IMR-90 (cell line): ENCODE measurements at regions not wholly inside any gene's neighbourhood (a gene's known extent, or its start where the extent isn't known, plus 50 kb on each side); places are given as distances from the start of the nearest gene placed in this dataset.

ENCODE experiments used
- ATAC-seq: fragments of 200-7000 bp; cut with Tn5 transposase; 2 replicates; pipeline ENCODE4 v1.9.1; 2020; ENCODE audit warnings: low read depth, mild to moderate bottlenecking, moderate library complexity
- BruUV-seq: library from RNA; stranded (reverse); fragments of 400-500 nt; replicated peaks from 2 replicates; lab custom pipeline; 2021; lab: Mats Ljungman, UMichigan
- CTCF ChIA-PET: fragments of 300-600 bp; formaldehyde crosslinking; extraction: SDS; loops from one replicate; lab custom pipeline; 2021; ENCODE audit warnings: antibody characterized with exemption; lab: Yijun Ruan, JAX
- POLR2A ChIA-PET: fragments of 300-600 bp; sonication (Branson Sonifier 250); formaldehyde crosslinking; loops from one replicate; lab custom pipeline; 2022; ENCODE audit warnings: antibody characterized with exemption; ENCODE audit not compliant: unreplicated experiment; lab: Charles Lee
- DNase-seq: peaks from one replicate; pipeline ENCODE4 v3.0.0; 2013
- H2AFZ ChIP-seq: replicated peaks from 2 replicates; pipeline ENCODE3; 2013; ENCODE audit warnings: low read length, mild to moderate bottlenecking; ENCODE audit not compliant: poor library complexity
- H2AK5ac ChIP-seq: 2 replicates; pipeline ENCODE4 v1.6.1; 2013; ENCODE audit warnings: low read depth, low read length, inconsistent platforms
- H2AK9ac ChIP-seq: replicated peaks from 2 replicates; pipeline ENCODE3; 2013; ENCODE audit warnings: mild to moderate bottlenecking, low read depth, low read length, moderate library complexity; ENCODE audit not compliant: poor library complexity
- H2BK120ac ChIP-seq: 2 replicates; pipeline ENCODE4 v1.6.1; 2013; ENCODE audit warnings: low read depth, low read length, inconsistent platforms
- H2BK15ac ChIP-seq: 3 replicates; pipeline ENCODE4 v1.6.1; 2013; ENCODE audit warnings: low read depth, low read length, inconsistent platforms
- H2BK20ac ChIP-seq: 2 replicates; pipeline ENCODE4 v1.6.1; 2013; ENCODE audit warnings: low read depth, mild to moderate bottlenecking, inconsistent platforms, low read length, moderate library complexity
- H2BK5ac ChIP-seq: 2 replicates; pipeline ENCODE4 v1.6.1; 2013; ENCODE audit warnings: mild to moderate bottlenecking, low read depth, low read length, inconsistent platforms; ENCODE audit not compliant: poor library complexity, severe bottlenecking
- H3K14ac ChIP-seq: replicated peaks from 2 replicates; pipeline ENCODE4 v1.6.1; 2013; ENCODE audit warnings: low read depth, low read length, inconsistent platforms
- H3K18ac ChIP-seq: 2 replicates; pipeline ENCODE4 v1.6.1; 2013; ENCODE audit warnings: low read depth, low read length, control low read depth
- H3K23ac ChIP-seq: 2 replicates; pipeline ENCODE4 v1.6.1; 2013; ENCODE audit warnings: low read depth, low read length, inconsistent platforms
- H3K27ac ChIP-seq: 2 replicates; pipeline ENCODE4 v1.5.1; 2013; ENCODE audit warnings: mild to moderate bottlenecking, control low read depth, low read length; ENCODE audit not compliant: insufficient read depth
- H3K27me3 ChIP-seq: 2 replicates; pipeline ENCODE4 v1.6.1; 2013; ENCODE audit warnings: low read length; ENCODE audit not compliant: control insufficient read depth, insufficient read depth
- H3K36me3 ChIP-seq: 2 replicates; pipeline ENCODE4 v1.6.1; 2013; ENCODE audit warnings: low read length, mixed read lengths; ENCODE audit not compliant: control insufficient read depth, insufficient read depth
- H3K4ac ChIP-seq: 2 replicates; pipeline ENCODE4 v1.6.1; 2013; ENCODE audit warnings: low read depth, low read length, inconsistent platforms
- H3K4me1 ChIP-seq: 2 replicates; pipeline ENCODE4 v1.6.1; 2013; ENCODE audit warnings: low read length, mixed read lengths; ENCODE audit not compliant: control insufficient read depth, insufficient read depth
- H3K4me2 ChIP-seq: 2 replicates; pipeline ENCODE4 v1.6.1; 2013; ENCODE audit warnings: low read depth, mild to moderate bottlenecking, control low read depth, low read length, moderate library complexity
- H3K4me3 ChIP-seq: 2 replicates; pipeline ENCODE4 v1.5.1; 2013; ENCODE audit warnings: low read depth, mild to moderate bottlenecking, control low read depth, low read length, moderate library complexity; ENCODE audit not compliant: insufficient read depth
- H3K56ac ChIP-seq: 2 replicates; pipeline ENCODE4 v1.6.1; 2013; ENCODE audit warnings: low read length, inconsistent platforms; ENCODE audit not compliant: insufficient read depth; ENCODE audit errors: extremely low read depth
- H3K79me1 ChIP-seq, 2 experiments: 2 replicates each; pipeline ENCODE4 v1.6.1; 2013; ENCODE audit warnings: low read length in 2 of 2, inconsistent platforms in 1 of 2, low read depth in 1 of 2
- H3K9ac ChIP-seq: 2 replicates; pipeline ENCODE4 v1.6.1; 2013; ENCODE audit warnings: low read depth, low read length, control low read depth
- H3K9me1 ChIP-seq: 2 replicates; pipeline ENCODE4 v1.6.1; 2013; ENCODE audit warnings: low read length, inconsistent platforms; ENCODE audit not compliant: insufficient read depth
- H3K9me3 ChIP-seq: 2 replicates; pipeline ENCODE4 v1.6.1; 2013; ENCODE audit warnings: low read length; ENCODE audit not compliant: control insufficient read depth, insufficient read depth
- H4K20me1 ChIP-seq: 2 replicates; pipeline ENCODE4 v1.6.1; 2013; ENCODE audit warnings: low read length, inconsistent platforms; ENCODE audit not compliant: insufficient read depth
- H4K5ac ChIP-seq: 2 replicates; pipeline ENCODE4 v1.6.1; 2013; ENCODE audit warnings: mild to moderate bottlenecking, low read depth, low read length, control low read depth
- H4K8ac ChIP-seq, 2 experiments: 2 replicates each; pipeline ENCODE4 v1.6.1; 2013; ENCODE audit warnings: low read depth in 2 of 2, low read length in 2 of 2, control low read depth in 1 of 2, inconsistent platforms in 1 of 2
- H4K91ac ChIP-seq: 2 replicates; pipeline ENCODE4 v1.6.1; 2013; ENCODE audit warnings: low read depth, low read length, inconsistent platforms; ENCODE audit not compliant: insufficient read depth
- SMC3 ChIP-seq: fragments of 150-350 bp; IDR thresholded peaks from 2 replicates; pipeline ENCODE4 v1.6.1; 2016; ENCODE audit warnings: low read depth, mild to moderate bottlenecking, antibody characterized with exemption, low read length, moderate library complexity
- WGBS, 2 experiments: methylation state at CpG; one replicate each; pipeline versions ENCODE4 v1.1.5 to v1.1.7; 2013; ENCODE audit warnings: missing lambda C conversion rate in 2 of 2; ENCODE audit not compliant: insufficient read length in 1 of 2; ENCODE audit errors: extremely low coverage in 2 of 2; 5-methylcytosine and 5-hydroxymethylcytosine counted together
- dilution Hi-C: fragments of 300-500 bp; cut with HindIII; formaldehyde crosslinking; loops from one replicate; pipeline ENCODE4 v1.14.3; 2018; ENCODE audit warnings: low sequenced_read_pairs; ENCODE audit not compliant: unreplicated experiment
- in situ Hi-C: fragments of 300-500 bp; cut with MboI; formaldehyde crosslinking; loops from 3 replicates; pipeline ENCODE4 v1.14.3; 2019; ENCODE audit warnings: low sequenced_read_pairs, inconsistent platforms, mixed read lengths
- intact Hi-C: fragments of 100-400 bp; cut with micrococcal nuclease; formaldehyde crosslinking; loops from 2 replicates; pipeline ENCODE4 v1.10.0; 2022

- H3K4me2 ChIP-seq: no peak overlapping the region
- H2AFZ ChIP-seq: no peak overlapping the region
- no peak overlapping the region for H4K5ac ChIP-seq
- no peak for TF ChIP-seq SMC3
- CTCF ChIA-PET: no interaction called here
- no peak overlapping the region for H3K4ac ChIP-seq
- BruUV-seq: no TSS peak
- no peak overlapping the region for H3K4me3 ChIP-seq
- POLR2A ChIA-PET: no interaction called here
- H3K9me1 ChIP-seq: no peaks in the 10 kb centered on the region
- H3K23ac ChIP-seq: no peak overlapping the region
- no peaks in the 10 kb centered on the region for H3K36me3 ChIP-seq
- H3K4me1 ChIP-seq: peaks cover 2% of the 10 kb centered on the region; the same call in 1 of the 2 replicates
- H3K27ac ChIP-seq: no peak overlapping the region
- no peaks in the 10 kb centered on the region for H3K9me3 ChIP-seq
- H2AK5ac ChIP-seq: no peak overlapping the region
- ATAC-seq (no peak), DNase-seq (no peak)
- H2AK9ac ChIP-seq: no peak overlapping the region
- no peak overlapping the region for H3K14ac ChIP-seq
- dilution Hi-C loops: no loop called here
- H4K8ac ChIP-seq: no peak overlapping the region
- in situ Hi-C loops: no loop called here
- H2BK120ac ChIP-seq: no peak overlapping the region
- H4K20me1 ChIP-seq: no peaks in the 10 kb centered on the region
- no peaks in the 10 kb centered on the region for H3K79me1 ChIP-seq
- H2BK5ac ChIP-seq: no peak overlapping the region
- peaks cover 46% of the 10 kb centered on the region for H3K27me3 ChIP-seq
- no peak overlapping the region for H4K91ac ChIP-seq
- H3K9ac ChIP-seq: no peak overlapping the region
- H2BK15ac ChIP-seq: no peak overlapping the region
- 60% methylated on average over 1 of the region's 3 CpGs; no CpG with 5 or more reads in 1 of the 2 experiments for WGBS, 2 experiments
- H2BK20ac ChIP-seq: no peak overlapping the region
- intact Hi-C loops: no loop called here
- no peak overlapping the region for H3K18ac ChIP-seq
- H3K56ac ChIP-seq: no peak overlapping the region
Observed at GRCh38 chr5:159861086-159861485, 55.2 kb upstream of the ADRA1B start.
